H1 (cell line): ENCODE measurements at regions not wholly inside any gene's neighbourhood (a gene's known extent, or its start where the extent isn't known, plus 50 kb on each side); places are given as distances from the start of the nearest gene placed in this dataset.

Experiments
- JUND ChIP-seq: IDR thresholded peaks from 2 replicates; pipeline ENCODE4 v1.6.1; 2011; ENCODE audit warnings: mild to moderate bottlenecking, improper control_type of control experiment, low read length
- KDM5A ChIP-seq: fragments of 200-600 bp; IDR thresholded peaks from 2 replicates; pipeline ENCODE4 v1.7.1; 2012; ENCODE audit warnings: mild to moderate bottlenecking, low read length, inconsistent platforms, mixed read lengths
- RFX5 ChIP-seq: IDR thresholded peaks from 2 replicates; pipeline ENCODE4 v1.6.1; 2011; ENCODE audit warnings: low read depth, low read length, improper control_type of control experiment, borderline replicate concordance
- TCF12 ChIP-seq: IDR thresholded peaks from 2 replicates; pipeline ENCODE4 v1.6.1; 2011; ENCODE audit warnings: low read depth, mild to moderate bottlenecking, low read length

DNA sequence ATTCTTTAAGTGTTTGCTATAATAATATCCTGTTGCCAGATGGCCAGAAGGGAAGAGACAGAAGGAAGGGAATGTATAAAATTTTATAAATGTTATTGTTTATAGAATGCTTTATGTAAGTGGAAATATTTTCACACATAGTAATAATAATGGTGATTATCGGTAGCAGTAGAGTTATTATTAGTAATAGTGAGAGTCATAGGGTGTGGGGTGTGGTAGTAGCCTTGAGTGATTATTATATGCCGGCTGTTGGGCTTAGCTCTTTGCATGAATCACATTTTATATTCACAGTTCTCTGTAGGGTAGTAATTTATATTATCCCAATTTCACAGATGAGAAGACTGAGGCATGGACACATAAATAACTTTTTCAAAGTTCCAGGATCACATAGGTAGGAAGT is 391.4 kb downstream of the C12orf75 start (continued):
- TF ChIP-seq KDM5A = no peak
- TF ChIP-seq TCF12 = no peak
- TF ChIP-seq RFX5 = no peak
- TF ChIP-seq JUND = no peak
